Glutamatergic neuron (in vitro differentiated cells): ENCODE measurements at regions not wholly inside any gene's neighbourhood (a gene's known extent, or its start where the extent isn't known, plus 50 kb on each side); places are given as distances from the start of the nearest gene placed in this dataset.

Experiments
- DNase-seq: peaks from one replicate; pipeline ENCODE4 v3.0.0; 2022
- H3K27ac Mint-ChIP-seq: one replicate; pipeline ENCODE4 v1.8.0; 2020; ENCODE audit warnings: mild to moderate bottlenecking, mixed read lengths, inconsistent platforms; ENCODE audit not compliant: unreplicated experiment
- H3K27me3 Mint-ChIP-seq: one replicate; pipeline ENCODE4 v1.8.0; 2020; ENCODE audit warnings: mild to moderate bottlenecking, moderate library complexity, mixed read lengths, inconsistent platforms; ENCODE audit not compliant: unreplicated experiment
- H3K36me3 Mint-ChIP-seq: one replicate; pipeline ENCODE4 v1.8.0; 2020; ENCODE audit warnings: mild to moderate bottlenecking, mixed read lengths, inconsistent platforms; ENCODE audit not compliant: unreplicated experiment
- H3K4me1 Mint-ChIP-seq: one replicate; pipeline ENCODE4 v1.8.0; 2020; ENCODE audit warnings: mild to moderate bottlenecking, low read depth, mixed read lengths, inconsistent platforms; ENCODE audit not compliant: unreplicated experiment
- H3K4me3 Mint-ChIP-seq: one replicate; pipeline ENCODE4 v1.8.0; 2020; ENCODE audit warnings: mild to moderate bottlenecking, mixed read lengths, inconsistent platforms; ENCODE audit not compliant: unreplicated experiment
- H3K9me3 Mint-ChIP-seq: one replicate; pipeline ENCODE4 v1.8.0; 2020; ENCODE audit warnings: mild to moderate bottlenecking, moderate library complexity, mixed read lengths, inconsistent platforms; ENCODE audit not compliant: unreplicated experiment
- TF ChIP-seq, protein P1 (sequence below): fragments of 200-600 bp; sonication (generic); IDR thresholded peaks from one replicate; pipeline ENCODE4 v1.5.0; 2021; ENCODE audit not compliant: partially characterized antibody, unreplicated experiment

DNA sequence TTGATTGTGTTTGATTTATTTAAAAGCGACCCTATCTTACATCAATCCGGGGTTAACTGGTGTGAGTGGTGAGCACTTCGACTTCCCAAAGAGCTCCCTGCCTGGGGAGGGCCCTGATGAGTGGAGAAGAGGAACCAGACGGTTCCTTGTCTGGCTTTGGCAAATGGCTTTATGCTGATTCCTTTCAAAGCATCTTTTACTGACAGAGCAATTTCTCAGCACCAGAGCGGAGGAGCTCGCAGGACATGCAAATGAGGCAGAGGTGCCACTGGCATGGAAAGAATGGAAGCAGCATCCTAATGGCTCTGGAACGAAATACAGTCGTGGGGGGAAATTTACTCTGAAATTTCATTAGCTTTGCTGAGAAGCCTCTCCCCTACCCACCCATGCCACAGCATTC is 410.9 kb upstream of the B3GAT1 start:
- Mint-ChIP-seq H3K4me3 (no peak overlapping the region), H3K27me3 (no peaks in the 10 kb centered on the region), H3K36me3 (no peaks in the 10 kb centered on the region), H3K27ac (no peak overlapping the region), H3K4me1 (peaks cover 21% of the 10 kb centered on the region), H3K9me3 (peaks cover 2% of the 10 kb centered on the region)
- TF ChIP-seq, protein P1, sequence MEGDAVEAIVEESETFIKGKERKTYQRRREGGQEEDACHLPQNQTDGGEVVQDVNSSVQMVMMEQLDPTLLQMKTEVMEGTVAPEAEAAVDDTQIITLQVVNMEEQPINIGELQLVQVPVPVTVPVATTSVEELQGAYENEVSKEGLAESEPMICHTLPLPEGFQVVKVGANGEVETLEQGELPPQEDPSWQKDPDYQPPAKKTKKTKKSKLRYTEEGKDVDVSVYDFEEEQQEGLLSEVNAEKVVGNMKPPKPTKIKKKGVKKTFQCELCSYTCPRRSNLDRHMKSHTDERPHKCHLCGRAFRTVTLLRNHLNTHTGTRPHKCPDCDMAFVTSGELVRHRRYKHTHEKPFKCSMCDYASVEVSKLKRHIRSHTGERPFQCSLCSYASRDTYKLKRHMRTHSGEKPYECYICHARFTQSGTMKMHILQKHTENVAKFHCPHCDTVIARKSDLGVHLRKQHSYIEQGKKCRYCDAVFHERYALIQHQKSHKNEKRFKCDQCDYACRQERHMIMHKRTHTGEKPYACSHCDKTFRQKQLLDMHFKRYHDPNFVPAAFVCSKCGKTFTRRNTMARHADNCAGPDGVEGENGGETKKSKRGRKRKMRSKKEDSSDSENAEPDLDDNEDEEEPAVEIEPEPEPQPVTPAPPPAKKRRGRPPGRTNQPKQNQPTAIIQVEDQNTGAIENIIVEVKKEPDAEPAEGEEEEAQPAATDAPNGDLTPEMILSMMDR, result no peak
- DNase-seq, result no peak

DNA sequence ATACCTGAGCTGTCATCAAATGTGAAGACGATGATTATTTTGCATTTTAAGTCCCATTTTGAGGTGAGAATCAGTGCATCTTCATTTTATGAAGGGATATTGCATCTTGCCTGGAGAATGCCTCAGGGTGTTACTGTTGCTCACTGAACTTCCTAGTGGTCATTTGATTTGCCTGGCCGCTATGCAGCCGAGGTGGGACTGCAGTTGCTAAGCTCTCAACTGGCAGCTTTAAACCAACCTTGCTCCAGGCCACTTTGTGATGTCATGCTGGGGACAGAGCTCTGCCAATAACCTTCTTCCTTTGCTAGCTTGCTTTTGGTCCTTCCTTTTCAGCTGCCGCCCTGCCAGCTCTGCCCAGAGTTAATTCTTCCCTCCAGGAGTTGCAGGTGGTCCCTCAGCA is 409.4 kb upstream of the B3GAT1 start:
- no peaks in the 10 kb centered on the region for H3K27me3 Mint-ChIP-seq
- H3K36me3 Mint-ChIP-seq, result no peaks in the 10 kb centered on the region
- TF ChIP-seq, protein P1, result no peak
- H3K27ac Mint-ChIP-seq, result no peak overlapping the region
- no peak for DNase-seq
- peaks cover 21% of the 10 kb centered on the region for H3K4me1 Mint-ChIP-seq
- H3K9me3 Mint-ChIP-seq, result peaks cover 2% of the 10 kb centered on the region
- no peak overlapping the region for H3K4me3 Mint-ChIP-seq

DNA sequence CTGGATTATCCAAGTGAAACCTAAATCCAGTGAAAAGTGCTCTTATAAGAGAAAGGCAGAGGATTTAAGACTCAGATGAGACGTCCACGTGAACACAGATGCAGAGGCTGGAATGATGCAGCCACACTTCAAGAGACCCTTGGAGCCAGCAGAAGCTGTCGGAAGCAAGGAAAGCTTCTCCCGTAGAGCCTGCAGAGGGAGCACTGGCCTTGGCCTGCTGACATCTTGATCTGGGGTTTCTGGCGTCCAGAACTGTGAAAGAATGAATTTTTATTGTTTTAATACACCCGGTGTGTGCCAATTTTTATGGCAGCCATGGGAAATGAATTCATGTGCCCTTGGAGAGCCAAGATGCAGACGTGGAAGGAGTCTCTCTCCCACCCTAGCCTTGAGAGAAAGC is 407.0 kb upstream of the B3GAT1 start:
- H3K36me3 Mint-ChIP-seq, result peaks cover 3% of the 10 kb centered on the region
- peaks cover 3% of the 10 kb centered on the region for H3K9me3 Mint-ChIP-seq
- H3K27me3 Mint-ChIP-seq, result no peaks in the 10 kb centered on the region
- H3K27ac Mint-ChIP-seq, result no peak overlapping the region
- DNase-seq, result peak; percentile 39
- TF ChIP-seq, protein P1, result no peak
- no peak overlapping the region for H3K4me3 Mint-ChIP-seq
- H3K4me1 Mint-ChIP-seq, result peaks cover 7% of the 10 kb centered on the region

DNA sequence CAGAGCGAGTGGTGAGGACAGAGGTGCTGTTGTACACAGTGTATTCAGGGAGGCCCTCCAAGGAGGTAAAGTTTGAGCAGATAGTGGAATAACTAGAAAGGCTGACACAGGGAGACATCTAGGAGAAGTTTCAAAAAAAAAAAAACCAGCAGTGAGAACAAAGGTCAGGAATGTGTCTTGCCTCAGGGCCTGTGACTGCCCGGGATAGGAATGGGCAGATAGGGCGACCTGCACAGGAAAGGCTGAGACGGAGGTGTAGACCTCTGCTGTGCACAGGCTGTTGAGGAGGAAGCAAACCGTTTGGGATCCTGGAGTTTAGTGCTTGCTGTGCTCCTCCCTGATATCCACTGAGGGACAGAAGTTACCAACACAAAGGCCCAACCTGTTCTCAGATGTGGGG is 406.5 kb upstream of the B3GAT1 start:
- H3K27ac Mint-ChIP-seq, result no peak overlapping the region
- peaks cover 3% of the 10 kb centered on the region for H3K36me3 Mint-ChIP-seq
- peaks cover 3% of the 10 kb centered on the region for H3K4me1 Mint-ChIP-seq
- TF ChIP-seq, protein P1, result no peak
- peaks cover 3% of the 10 kb centered on the region for H3K9me3 Mint-ChIP-seq
- H3K27me3 Mint-ChIP-seq, result no peaks in the 10 kb centered on the region
- H3K4me3 Mint-ChIP-seq, result no peak overlapping the region
- no peak for DNase-seq

DNA sequence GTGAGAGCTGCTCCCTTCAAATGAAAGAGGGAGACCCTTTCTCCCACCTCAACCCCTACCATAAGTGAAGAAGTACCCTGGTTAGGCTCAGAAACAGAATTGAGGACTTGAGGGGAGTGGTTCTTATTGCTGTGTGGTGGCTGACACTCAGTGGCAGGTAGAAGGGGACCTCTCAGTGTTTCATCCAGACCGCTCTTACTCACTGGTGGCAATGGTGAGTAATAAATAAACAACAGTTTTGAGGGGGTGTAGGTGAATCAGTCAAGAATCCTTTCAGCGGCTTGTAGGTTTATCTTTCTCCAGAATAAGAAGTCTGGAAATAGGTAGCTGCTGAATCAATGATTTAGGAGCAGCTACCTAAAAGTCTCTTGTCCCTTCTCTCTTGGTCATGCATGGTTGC is 403.4 kb upstream of the B3GAT1 start:
- Mint-ChIP-seq H3K9me3 (peaks cover 1% of the 10 kb centered on the region), H3K27ac (no peak overlapping the region), H3K4me3 (no peak overlapping the region), H3K27me3 (no peaks in the 10 kb centered on the region), H3K4me1 (peaks cover 3% of the 10 kb centered on the region), H3K36me3 (peaks cover 3% of the 10 kb centered on the region)
- DNase-seq, result no peak
- TF ChIP-seq, protein P1, result no peak
